B cell (primary cell): ENCODE measurements at regions not wholly inside any gene's neighbourhood (a gene's known extent, or its start where the extent isn't known, plus 50 kb on each side); places are given as distances from the start of the nearest gene placed in this dataset.

Experiments
- EZH2 ChIP-seq: IDR thresholded peaks from 2 replicates; pipeline ENCODE4 v1.6.1; 2012; ENCODE audit warnings: borderline replicate concordance, low read depth, mild to moderate bottlenecking, moderate library complexity, low read length; ENCODE audit not compliant: insufficient read depth, poor library complexity, severe bottlenecking
- TF ChIP-seq, protein P1 (sequence below): fragments of 200-600 bp; IDR thresholded peaks from one replicate; pipeline ENCODE4 v1.8.0; 2022; ENCODE audit warnings: antibody characterized with exemption, mild to moderate bottlenecking

DNA sequence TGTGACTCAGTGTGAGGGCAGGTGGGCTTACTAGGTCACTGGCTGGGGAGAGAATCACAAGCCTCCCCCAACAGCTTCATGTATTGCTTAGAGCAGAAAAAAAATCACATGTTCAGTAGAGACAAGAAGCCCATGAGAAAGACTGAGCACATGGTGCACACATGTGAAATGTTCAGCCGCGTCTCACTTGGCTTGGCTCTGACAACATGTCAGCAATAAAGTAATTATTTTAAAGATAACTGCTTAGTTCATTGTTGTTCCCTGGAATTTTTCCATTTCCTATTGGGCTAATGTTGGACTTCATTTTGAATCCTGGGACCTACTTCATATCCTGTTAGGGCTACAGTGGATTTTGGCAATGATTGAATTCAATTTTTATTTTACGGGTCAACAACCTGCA is 222.6 kb downstream of the C6orf118 start:
- TF ChIP-seq, protein P1, sequence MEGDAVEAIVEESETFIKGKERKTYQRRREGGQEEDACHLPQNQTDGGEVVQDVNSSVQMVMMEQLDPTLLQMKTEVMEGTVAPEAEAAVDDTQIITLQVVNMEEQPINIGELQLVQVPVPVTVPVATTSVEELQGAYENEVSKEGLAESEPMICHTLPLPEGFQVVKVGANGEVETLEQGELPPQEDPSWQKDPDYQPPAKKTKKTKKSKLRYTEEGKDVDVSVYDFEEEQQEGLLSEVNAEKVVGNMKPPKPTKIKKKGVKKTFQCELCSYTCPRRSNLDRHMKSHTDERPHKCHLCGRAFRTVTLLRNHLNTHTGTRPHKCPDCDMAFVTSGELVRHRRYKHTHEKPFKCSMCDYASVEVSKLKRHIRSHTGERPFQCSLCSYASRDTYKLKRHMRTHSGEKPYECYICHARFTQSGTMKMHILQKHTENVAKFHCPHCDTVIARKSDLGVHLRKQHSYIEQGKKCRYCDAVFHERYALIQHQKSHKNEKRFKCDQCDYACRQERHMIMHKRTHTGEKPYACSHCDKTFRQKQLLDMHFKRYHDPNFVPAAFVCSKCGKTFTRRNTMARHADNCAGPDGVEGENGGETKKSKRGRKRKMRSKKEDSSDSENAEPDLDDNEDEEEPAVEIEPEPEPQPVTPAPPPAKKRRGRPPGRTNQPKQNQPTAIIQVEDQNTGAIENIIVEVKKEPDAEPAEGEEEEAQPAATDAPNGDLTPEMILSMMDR, result no peak
- TF ChIP-seq EZH2, result no peak
